ENCODE measurements at regions not wholly inside any gene's neighbourhood (a gene's known extent, or its start where the extent isn't known, plus 50 kb on each side); places are given as distances from the start of the nearest gene placed in this dataset.
"Not testable (repeated sequence)": the region's sequence is repeated elsewhere in the genome, so short reads cannot be mapped to it uniquely, and the experiment has no call there.

DNA sequence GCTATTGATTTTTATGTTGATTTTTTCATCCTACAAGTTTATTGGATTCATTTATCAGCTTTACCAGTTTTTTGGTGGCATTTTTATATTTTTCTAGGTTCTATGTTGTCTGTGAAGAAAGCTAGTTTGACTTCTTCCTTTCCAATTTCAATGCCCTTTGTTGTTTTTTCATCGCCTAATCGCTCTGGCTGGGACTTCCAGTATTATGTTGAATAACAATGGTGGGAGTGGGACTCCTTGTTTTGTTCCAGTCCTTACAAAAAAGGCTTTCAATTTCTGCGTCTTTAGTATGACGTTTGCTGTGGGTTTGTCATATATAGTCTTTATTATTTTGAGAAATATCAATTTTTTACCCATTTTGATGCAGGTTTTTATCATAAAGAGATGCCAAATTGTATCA, 175.6 kb upstream of the CCNH start:
- Histone ChIP-seq H3K36me3 (replicated peaks in 1 of 2; ENCODE audit: control insufficient read depth in 1 of 2, insufficient read depth in 2 of 2, low read length in 1 of 2) (no peaks in the 10 kb centered on the region), H3K4me2 (no peak overlapping the region), H3K9ac (no peak overlapping the region), H3F3A (replicated peaks; ENCODE audit: insufficient read depth) (no peaks in the 10 kb centered on the region), H3K27me3 (ENCODE audit: insufficient read depth) (no peaks in the 10 kb centered on the region), H3K9me2 (no peaks in the 10 kb centered on the region), H3K4me3 (ENCODE audit: low read depth in 2 of 2, low read length in 1 of 2) (no peak overlapping the region), H2AFZ (ENCODE audit: low read depth) (no peak overlapping the region), H3K4me1 (ENCODE audit: control insufficient read depth in 1 of 2, insufficient read depth in 2 of 2, low read depth in 1 of 2, low read length in 1 of 2) (no peaks in the 10 kb centered on the region), H3K9me3 (no peaks in the 10 kb centered on the region), H4K20me1 (ENCODE audit: insufficient read depth) (no peaks in the 10 kb centered on the region), H3K79me2 (ENCODE audit: insufficient read depth) (no peaks in the 10 kb centered on the region), H3K27ac (ENCODE audit: low read depth in 2 of 2, low read length in 1 of 2) (no peak overlapping the region)
- WGBS (ENCODE audit: low lambda C conversion rate): 21% methylated on average over 4 of the region's 4 CpGs
- TF ChIP-seq MEF2A (IDR thresholded peaks at IDR 0.05; ENCODE audit: borderline replicate concordance, low read depth) (no peak), YY1 (IDR thresholded peaks at IDR 0.05; ENCODE audit: low read depth) (no peak), SMC3 (IDR thresholded peaks at IDR 0.05; ENCODE audit: low read depth, low read length) (no peak), RXRA (IDR thresholded peaks at IDR 0.05; ENCODE audit: borderline replicate concordance, low read depth) (no peak), NFIC (IDR thresholded peaks at IDR 0.05; ENCODE audit: borderline replicate concordance) (no peak)
- TF ChIP-seq, protein P1, sequence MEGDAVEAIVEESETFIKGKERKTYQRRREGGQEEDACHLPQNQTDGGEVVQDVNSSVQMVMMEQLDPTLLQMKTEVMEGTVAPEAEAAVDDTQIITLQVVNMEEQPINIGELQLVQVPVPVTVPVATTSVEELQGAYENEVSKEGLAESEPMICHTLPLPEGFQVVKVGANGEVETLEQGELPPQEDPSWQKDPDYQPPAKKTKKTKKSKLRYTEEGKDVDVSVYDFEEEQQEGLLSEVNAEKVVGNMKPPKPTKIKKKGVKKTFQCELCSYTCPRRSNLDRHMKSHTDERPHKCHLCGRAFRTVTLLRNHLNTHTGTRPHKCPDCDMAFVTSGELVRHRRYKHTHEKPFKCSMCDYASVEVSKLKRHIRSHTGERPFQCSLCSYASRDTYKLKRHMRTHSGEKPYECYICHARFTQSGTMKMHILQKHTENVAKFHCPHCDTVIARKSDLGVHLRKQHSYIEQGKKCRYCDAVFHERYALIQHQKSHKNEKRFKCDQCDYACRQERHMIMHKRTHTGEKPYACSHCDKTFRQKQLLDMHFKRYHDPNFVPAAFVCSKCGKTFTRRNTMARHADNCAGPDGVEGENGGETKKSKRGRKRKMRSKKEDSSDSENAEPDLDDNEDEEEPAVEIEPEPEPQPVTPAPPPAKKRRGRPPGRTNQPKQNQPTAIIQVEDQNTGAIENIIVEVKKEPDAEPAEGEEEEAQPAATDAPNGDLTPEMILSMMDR (IDR thresholded peaks at IDR 0.05): no peak
- POLR2A ChIA-PET: no interaction called here
- no peak for DNase-seq
- CTCF ChIA-PET: no interaction called here

DNA sequence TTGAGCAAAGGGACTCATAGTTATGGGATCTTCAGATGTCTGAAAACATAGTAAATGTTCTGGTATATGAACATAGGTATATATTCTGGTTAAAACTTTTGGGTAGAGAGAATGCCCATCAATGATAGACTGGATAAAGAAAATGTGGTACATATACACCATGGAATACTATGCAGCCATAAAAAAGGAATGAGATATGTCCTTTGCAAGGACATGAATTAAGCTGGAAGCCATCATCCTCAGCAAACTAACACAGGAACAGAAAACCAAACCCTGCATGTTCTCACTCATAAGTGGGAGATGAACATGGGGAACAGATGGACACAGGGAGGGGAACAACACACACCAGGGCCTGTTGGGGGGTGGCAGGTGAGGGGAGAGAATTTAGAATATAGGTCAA, 171.0 kb upstream of the CCNH start:
- H3K9me2 ChIP-seq; POLR2A ChIA-PET; H3K27me3 ChIP-seq (ENCODE audit: insufficient read depth); DNase-seq; H2AFZ ChIP-seq (ENCODE audit: low read depth); H3K9me3 ChIP-seq; H3K4me3 ChIP-seq (ENCODE audit: low read depth in 2 of 2, low read length in 1 of 2); H3K4me2 ChIP-seq; H4K20me1 ChIP-seq (ENCODE audit: insufficient read depth); H3K36me3 ChIP-seq (replicated peaks in 1 of 2; ENCODE audit: control insufficient read depth in 1 of 2, insufficient read depth in 2 of 2, low read length in 1 of 2); CTCF ChIA-PET; H3K27ac ChIP-seq (ENCODE audit: low read depth in 2 of 2, low read length in 1 of 2); H3F3A ChIP-seq (replicated peaks; ENCODE audit: insufficient read depth); H3K79me2 ChIP-seq (ENCODE audit: insufficient read depth); H3K4me1 ChIP-seq (ENCODE audit: control insufficient read depth in 1 of 2, insufficient read depth in 2 of 2, low read depth in 1 of 2, low read length in 1 of 2); H3K9ac ChIP-seq: not testable (repeated sequence)

DNA sequence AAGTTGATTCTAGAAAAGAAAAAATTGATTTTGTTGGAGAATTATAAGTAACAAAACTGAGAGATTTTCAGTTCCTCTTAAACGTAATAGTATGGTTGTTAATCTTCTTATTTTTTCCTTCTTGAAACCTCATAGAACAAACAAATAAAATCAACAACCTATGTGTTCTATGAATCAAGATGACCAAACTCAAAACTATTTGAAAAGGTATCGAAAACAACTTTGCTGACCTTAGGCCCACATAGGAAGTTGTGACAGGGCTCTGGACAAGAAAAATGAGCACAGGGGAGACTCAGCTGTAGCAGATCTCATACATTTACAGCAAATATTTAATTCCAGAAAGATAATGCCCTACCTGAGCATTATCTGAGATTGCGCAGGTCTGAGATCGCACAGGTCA, 169.4 kb upstream of the CCNH start:
- ChIA-PET CTCF (interaction anchor here (1.1 kb wide), 1 partner anchor 1145 kb away, joined by 4 read pairs; no protein-coding TSS in a partner anchor), POLR2A (no interaction called here)
- Histone ChIP-seq H3K27ac (ENCODE audit: low read depth in 2 of 2, low read length in 1 of 2) (no peak overlapping the region), H3K36me3 (replicated peaks in 1 of 2; ENCODE audit: control insufficient read depth in 1 of 2, insufficient read depth in 2 of 2, low read length in 1 of 2) (no peaks in the 10 kb centered on the region), H3K79me2 (ENCODE audit: insufficient read depth) (no peaks in the 10 kb centered on the region), H2AFZ (ENCODE audit: low read depth) (no peak overlapping the region), H3K4me2 (no peak overlapping the region), H3K4me3 (ENCODE audit: low read depth in 2 of 2, low read length in 1 of 2) (no peak overlapping the region), H3K9me3 (no peaks in the 10 kb centered on the region), H3K27me3 (ENCODE audit: insufficient read depth) (no peaks in the 10 kb centered on the region), H4K20me1 (ENCODE audit: insufficient read depth) (no peaks in the 10 kb centered on the region), H3K4me1 (ENCODE audit: control insufficient read depth in 1 of 2, insufficient read depth in 2 of 2, low read depth in 1 of 2, low read length in 1 of 2) (no peaks in the 10 kb centered on the region), H3K9ac (no peak overlapping the region), H3F3A (replicated peaks; ENCODE audit: insufficient read depth) (no peaks in the 10 kb centered on the region), H3K9me2 (no peaks in the 10 kb centered on the region)
- DNase-seq: no peak
- 55% methylated on average over 4 of the region's 4 CpGs for WGBS (ENCODE audit: low lambda C conversion rate)
- no peak for TF ChIP-seq YY1 (IDR thresholded peaks at IDR 0.05; ENCODE audit: low read depth)
- no peak for TF ChIP-seq FOSL2 (IDR thresholded peaks at IDR 0.05; ENCODE audit: borderline replicate concordance, low read depth)
- TF ChIP-seq, protein P2, sequence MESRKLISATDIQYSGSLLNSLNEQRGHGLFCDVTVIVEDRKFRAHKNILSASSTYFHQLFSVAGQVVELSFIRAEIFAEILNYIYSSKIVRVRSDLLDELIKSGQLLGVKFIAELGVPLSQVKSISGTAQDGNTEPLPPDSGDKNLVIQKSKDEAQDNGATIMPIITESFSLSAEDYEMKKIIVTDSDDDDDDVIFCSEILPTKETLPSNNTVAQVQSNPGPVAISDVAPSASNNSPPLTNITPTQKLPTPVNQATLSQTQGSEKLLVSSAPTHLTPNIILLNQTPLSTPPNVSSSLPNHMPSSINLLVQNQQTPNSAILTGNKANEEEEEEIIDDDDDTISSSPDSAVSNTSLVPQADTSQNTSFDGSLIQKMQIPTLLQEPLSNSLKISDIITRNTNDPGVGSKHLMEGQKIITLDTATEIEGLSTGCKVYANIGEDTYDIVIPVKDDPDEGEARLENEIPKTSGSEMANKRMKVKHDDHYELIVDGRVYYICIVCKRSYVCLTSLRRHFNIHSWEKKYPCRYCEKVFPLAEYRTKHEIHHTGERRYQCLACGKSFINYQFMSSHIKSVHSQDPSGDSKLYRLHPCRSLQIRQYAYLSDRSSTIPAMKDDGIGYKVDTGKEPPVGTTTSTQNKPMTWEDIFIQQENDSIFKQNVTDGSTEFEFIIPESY (IDR thresholded peaks at IDR 0.05; ENCODE audit: borderline replicate concordance, low read depth): no peak
- no peak for TF ChIP-seq EP300 (IDR thresholded peaks at IDR 0.05; ENCODE audit: borderline replicate concordance in 1 of 2, low read depth in 1 of 2, low read length in 1 of 2)
- TF ChIP-seq RFX5 (IDR thresholded peaks at IDR 0.05; ENCODE audit: low read length): no peak
- no peak for TF ChIP-seq RAD21 (IDR thresholded peaks at IDR 0.05; ENCODE audit: low read length)
- TF ChIP-seq SMC3 (IDR thresholded peaks at IDR 0.05; ENCODE audit: low read depth, low read length): no peak
- TF ChIP-seq RXRA (IDR thresholded peaks at IDR 0.05; ENCODE audit: borderline replicate concordance, low read depth): no peak
- TF ChIP-seq MXI1 (IDR thresholded peaks at IDR 0.05; ENCODE audit: low read depth, low read length): no peak
- no peak for TF ChIP-seq GABPA (IDR thresholded peaks at IDR 0.05; ENCODE audit: low read depth)
- TF ChIP-seq GATA2 (CRISPR knock-in tag; IDR thresholded peaks at IDR 0.05): no peak
- TF ChIP-seq, protein P3, sequence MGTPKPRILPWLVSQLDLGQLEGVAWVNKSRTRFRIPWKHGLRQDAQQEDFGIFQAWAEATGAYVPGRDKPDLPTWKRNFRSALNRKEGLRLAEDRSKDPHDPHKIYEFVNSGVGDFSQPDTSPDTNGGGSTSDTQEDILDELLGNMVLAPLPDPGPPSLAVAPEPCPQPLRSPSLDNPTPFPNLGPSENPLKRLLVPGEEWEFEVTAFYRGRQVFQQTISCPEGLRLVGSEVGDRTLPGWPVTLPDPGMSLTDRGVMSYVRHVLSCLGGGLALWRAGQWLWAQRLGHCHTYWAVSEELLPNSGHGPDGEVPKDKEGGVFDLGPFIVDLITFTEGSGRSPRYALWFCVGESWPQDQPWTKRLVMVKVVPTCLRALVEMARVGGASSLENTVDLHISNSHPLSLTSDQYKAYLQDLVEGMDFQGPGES (IDR thresholded peaks at IDR 0.05; ENCODE audit: low read depth, low read length): no peak
- no peak for TF ChIP-seq JUND (IDR thresholded peaks at IDR 0.05)
- TF ChIP-seq TAF1 (IDR thresholded peaks at IDR 0.05; ENCODE audit: borderline replicate concordance, low read depth, low read length): no peak
- no peak for TF ChIP-seq POLR2AphosphoS5 (IDR thresholded peaks at IDR 0.05; ENCODE audit: low read depth, low read length)
- TF ChIP-seq, protein P4, sequence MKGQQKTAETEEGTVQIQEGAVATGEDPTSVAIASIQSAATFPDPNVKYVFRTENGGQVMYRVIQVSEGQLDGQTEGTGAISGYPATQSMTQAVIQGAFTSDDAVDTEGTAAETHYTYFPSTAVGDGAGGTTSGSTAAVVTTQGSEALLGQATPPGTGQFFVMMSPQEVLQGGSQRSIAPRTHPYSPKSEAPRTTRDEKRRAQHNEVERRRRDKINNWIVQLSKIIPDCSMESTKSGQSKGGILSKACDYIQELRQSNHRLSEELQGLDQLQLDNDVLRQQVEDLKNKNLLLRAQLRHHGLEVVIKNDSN (IDR thresholded peaks at IDR 0.05; ENCODE audit: borderline replicate concordance, low read depth): no peak

All from SK-N-SH (cell line).